ENCODE measurements at regions not wholly inside any gene's neighbourhood (a gene's known extent, or its start where the extent isn't known, plus 50 kb on each side); places are given as distances from the start of the nearest gene placed in this dataset.

DNA sequence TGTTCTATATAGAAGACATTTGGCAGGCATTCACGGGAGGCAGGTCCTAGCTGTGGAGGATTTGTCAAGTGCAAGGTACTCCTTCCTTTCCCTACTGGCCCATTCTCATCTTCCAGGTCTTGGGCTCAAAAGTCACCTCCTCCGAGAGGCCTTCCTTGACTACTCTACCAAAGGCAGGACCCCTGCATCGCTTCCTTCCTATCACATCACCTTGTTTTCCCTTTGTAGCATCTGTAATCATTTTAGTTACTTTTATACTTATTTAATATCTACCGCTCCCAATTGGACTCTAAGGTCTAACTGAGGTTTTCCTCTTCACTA is 296.8 kb upstream of the KAZN start:
- no peak for TF ChIP-seq CTCF (IDR thresholded peaks at IDR 0.05)
- TF ChIP-seq EZH2 (IDR thresholded peaks at IDR 0.05; ENCODE audit: borderline replicate concordance, insufficient read depth, low read depth, low read length, poor library complexity, severe bottlenecking) = no peak

All from B cell (primary cell).